Mucosa of rectum (tissue), 2 donors: ENCODE measurements at regions not wholly inside any gene's neighbourhood (a gene's known extent, or its start where the extent isn't known, plus 50 kb on each side); places are given as distances from the start of the nearest gene placed in this dataset.

Experiments
- H3K27ac ChIP-seq, 2 donors: one replicate each; pipeline ENCODE4 v1.7.0; 2013; ENCODE audit warnings: inconsistent platforms in 2 of 2, low read depth in 2 of 2, low read length in 2 of 2
- H3K27me3 ChIP-seq, 2 donors: one replicate each; pipeline ENCODE4 v1.7.0; 2013; ENCODE audit warnings: low read length in 2 of 2; ENCODE audit not compliant: control insufficient read depth in 2 of 2, insufficient read depth in 2 of 2
- H3K36me3 ChIP-seq, 2 donors: one replicate each; pipeline ENCODE4 v1.7.0; 2013; ENCODE audit warnings: low read length in 2 of 2; ENCODE audit not compliant: control insufficient read depth in 2 of 2, insufficient read depth in 2 of 2
- H3K4me1 ChIP-seq, 2 donors: one replicate each; pipeline ENCODE4 v1.7.0; 2013; ENCODE audit warnings: low read length in 2 of 2, mild to moderate bottlenecking in 1 of 2; ENCODE audit not compliant: control insufficient read depth in 2 of 2, insufficient read depth in 2 of 2
- H3K4me3 ChIP-seq, 2 donors: one replicate each; pipeline ENCODE4 v1.7.0; 2013; ENCODE audit warnings: low read length in 2 of 2
- H3K9ac ChIP-seq, 2 donors: one replicate each; pipeline ENCODE4 v1.7.0; 2013; ENCODE audit warnings: low read length in 2 of 2, low read depth in 1 of 2, mild to moderate bottlenecking in 1 of 2
- H3K9me3 ChIP-seq, 2 donors: one replicate each; pipeline ENCODE4 v1.7.0; 2013; ENCODE audit warnings: low read length in 2 of 2; ENCODE audit not compliant: control insufficient read depth in 2 of 2
- donor health status: healthy.
- donor health status: Normal muscosa, but diverticular disease.

DNA sequence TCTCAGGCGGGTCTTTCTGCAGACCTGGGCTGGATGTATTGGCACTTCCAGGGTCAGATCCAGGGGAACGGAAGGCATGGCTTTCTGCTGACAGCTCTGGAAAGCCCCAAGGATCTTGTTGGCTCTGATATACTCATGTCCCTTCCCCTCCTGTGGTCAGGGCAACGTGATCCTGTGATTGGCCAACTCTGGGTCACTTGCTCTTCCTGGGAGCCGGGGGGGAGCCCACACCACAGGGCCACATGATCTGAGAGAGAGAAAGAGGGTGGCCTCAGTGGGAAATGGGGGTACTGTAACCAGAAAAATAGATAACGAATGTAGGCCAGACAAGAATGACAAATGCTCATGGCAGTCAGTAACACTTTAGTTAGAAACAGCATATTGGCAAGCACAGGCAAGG lies 223.0 kb downstream of the NFATC2 start:
- H3K9me3 ChIP-seq, result no peaks in the 10 kb centered on the region
- H3K4me1 ChIP-seq, result no peaks in the 10 kb centered on the region
- H3K27me3 ChIP-seq, result no peaks in the 10 kb centered on the region
- no peaks in the 10 kb centered on the region for H3K36me3 ChIP-seq
- no peak overlapping the region for H3K27ac ChIP-seq
- no peak overlapping the region for H3K9ac ChIP-seq
- no peak overlapping the region for H3K4me3 ChIP-seq

DNA sequence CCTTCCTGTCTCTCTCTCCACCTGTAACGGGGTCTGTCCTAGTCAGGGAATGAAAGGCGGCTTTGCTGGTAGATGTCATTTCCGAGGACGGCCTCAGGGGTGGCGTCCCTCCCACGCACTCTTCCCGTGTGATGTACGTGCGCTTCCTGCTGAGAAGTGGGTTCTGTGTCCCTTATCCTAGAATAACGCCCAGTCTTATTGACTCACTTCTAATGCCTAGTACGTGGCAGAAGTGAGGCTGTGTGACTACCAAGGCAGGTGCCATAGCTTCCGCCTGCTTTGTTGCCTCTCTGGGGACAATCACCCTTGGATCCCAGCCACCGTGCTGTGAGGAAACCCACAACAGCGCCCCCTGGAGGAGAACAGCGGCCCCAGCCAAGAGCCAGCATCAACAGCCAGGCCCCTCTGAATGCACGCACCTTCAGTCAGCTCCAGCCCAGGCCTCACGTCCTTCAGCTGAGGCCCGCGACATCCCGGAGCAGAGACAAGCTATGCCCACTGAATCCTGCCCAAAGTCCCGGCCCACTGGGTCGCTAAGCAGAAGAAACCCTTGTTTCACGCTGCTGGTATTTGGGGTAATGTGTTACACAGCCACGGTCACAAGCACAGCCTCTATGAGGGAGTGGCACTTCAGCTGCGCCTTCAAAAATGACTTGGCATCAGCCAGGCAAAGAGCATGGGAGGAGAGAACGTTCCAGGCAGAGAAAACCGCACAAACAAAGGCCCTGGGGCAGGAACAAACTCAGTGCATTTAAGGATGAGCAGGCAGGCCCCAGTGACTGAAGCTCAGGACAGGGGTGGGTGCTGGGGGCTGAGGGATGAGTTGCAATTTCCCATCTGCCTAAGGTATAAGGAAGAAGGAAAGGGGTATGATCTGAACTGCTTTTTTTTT lies 224.2 kb downstream of the NFATC2 start:
- H3K27me3 ChIP-seq, result no peaks in the 10 kb centered on the region
- peak overlapping the region in 1 of 2 donors; percentile 34 for H3K27ac ChIP-seq
- H3K4me1 ChIP-seq, result no peaks in the 10 kb centered on the region
- no peak overlapping the region for H3K9ac ChIP-seq
- H3K4me3 ChIP-seq, result no peak overlapping the region
- no peaks in the 10 kb centered on the region for H3K9me3 ChIP-seq
- H3K36me3 ChIP-seq, result no peaks in the 10 kb centered on the region

DNA sequence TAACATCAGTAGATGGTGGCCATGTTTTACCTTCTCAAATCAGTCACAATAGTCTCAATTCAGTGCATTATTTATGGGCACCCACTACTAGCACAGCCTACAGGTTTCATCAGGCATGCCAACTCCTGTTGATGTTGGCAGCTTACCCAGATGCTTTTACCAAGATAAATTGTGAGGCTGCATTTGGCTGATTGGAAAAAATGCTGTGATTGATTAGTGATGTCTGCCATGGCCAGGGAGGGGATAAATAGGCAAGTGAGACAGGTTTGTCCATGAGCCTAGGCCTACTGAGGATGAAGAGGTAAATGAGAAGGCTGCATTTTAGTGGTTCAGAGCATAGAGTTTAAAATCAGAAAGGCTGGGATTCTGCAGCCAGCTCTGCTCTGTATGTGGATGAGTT lies 227.1 kb downstream of the NFATC2 start:
- no peaks in the 10 kb centered on the region for H3K36me3 ChIP-seq
- H3K4me3 ChIP-seq, result no peak overlapping the region
- H3K4me1 ChIP-seq, result no peaks in the 10 kb centered on the region
- H3K27ac ChIP-seq, result no peak overlapping the region
- H3K9ac ChIP-seq, result no peak overlapping the region
- H3K27me3 ChIP-seq, result no peaks in the 10 kb centered on the region
- no peaks in the 10 kb centered on the region for H3K9me3 ChIP-seq

DNA sequence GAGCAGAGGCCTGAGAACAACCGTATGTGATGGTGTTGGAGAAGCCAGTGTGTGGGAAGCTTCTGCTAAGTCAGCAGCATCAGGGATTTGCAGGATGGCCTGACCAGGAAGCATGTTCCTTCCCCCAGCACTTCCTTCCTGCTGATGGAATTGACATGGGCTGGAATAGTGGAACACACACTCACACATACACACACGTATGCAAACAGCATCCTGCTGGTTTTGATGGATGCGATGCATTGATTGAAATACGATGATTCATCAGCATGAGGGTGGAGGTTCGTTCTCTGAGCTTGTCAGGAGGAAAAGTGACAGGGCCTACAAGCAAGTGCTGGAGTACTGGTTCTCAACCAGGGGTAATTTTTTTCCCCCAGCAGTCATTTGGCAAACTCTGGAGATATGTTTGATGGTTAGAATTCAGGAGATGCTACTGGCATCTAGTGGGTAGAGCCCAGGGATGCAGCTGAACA lies 229.1 kb downstream of the NFATC2 start:
- no peaks in the 10 kb centered on the region for H3K27me3 ChIP-seq
- H3K4me3 ChIP-seq, result no peak overlapping the region
- no peak overlapping the region for H3K27ac ChIP-seq
- no peaks in the 10 kb centered on the region for H3K9me3 ChIP-seq
- H3K9ac ChIP-seq, result no peak overlapping the region
- no peaks in the 10 kb centered on the region for H3K4me1 ChIP-seq
- H3K36me3 ChIP-seq, result no peaks in the 10 kb centered on the region

DNA sequence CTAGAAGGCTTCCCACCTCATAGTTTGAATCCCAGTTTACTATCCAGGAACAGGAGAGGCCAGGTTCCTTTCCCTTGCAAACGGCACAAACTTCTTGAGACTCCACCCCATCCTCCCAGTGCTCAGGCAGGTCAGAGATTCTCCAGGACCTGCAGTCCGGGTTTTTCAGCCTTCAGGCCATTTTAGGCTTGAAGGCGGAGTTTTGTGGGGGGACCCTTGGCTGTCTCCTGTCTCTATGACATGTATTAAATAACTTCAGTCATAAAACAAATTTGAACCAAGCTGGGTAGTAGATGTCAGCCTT lies 230.1 kb downstream of the NFATC2 start:
- Histone ChIP-seq H3K4me1 (no peaks in the 10 kb centered on the region), H3K27ac (no peak overlapping the region), H3K27me3 (no peaks in the 10 kb centered on the region), H3K9ac (no peak overlapping the region), H3K4me3 (no peak overlapping the region), H3K9me3 (no peaks in the 10 kb centered on the region), H3K36me3 (no peaks in the 10 kb centered on the region)

DNA sequence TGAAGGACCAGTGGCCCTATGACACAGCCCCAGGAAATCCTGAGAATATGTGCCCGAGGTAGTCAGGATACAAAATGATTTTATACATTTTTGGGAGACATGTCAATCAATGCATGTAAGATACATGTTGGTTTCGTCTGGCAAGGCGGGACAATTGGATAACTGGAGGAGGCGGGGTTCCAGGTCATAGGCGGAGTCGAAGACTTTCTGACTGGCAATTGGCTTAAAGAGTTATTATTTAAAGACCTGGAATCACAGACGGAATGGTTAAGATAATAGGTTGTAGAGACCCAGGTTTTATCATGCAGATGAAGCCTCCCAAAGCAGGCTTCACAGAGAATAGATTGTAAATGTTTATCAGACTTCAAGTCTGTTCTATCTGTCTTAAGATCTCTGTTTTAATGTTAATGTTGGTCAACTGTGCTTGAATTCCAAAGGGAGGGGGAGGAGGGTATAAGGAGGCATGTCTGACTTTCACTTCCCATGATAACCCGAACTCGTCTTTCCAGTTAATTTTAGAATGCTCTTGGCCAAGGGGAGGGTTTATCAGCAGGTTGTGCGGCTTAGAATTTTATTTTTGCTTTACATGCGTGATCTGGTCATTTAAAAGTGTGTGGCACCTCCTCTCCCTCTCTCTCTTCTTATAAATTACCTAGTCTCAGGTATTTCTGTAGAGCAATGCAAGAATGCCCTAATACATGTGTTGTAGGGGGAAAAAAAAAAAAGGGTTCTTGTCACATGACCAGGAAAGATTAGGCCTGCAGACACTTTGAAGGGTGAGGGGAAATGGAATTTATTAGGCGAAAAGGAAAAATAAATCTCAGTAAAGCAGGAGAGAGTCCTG lies 230.7 kb downstream of the NFATC2 start:
- Histone ChIP-seq H3K27ac (no peak overlapping the region), H3K9ac (no peak overlapping the region), H3K27me3 (no peaks in the 10 kb centered on the region), H3K4me3 (no peak overlapping the region), H3K36me3 (no peaks in the 10 kb centered on the region), H3K9me3 (no peaks in the 10 kb centered on the region), H3K4me1 (no peaks in the 10 kb centered on the region)

DNA sequence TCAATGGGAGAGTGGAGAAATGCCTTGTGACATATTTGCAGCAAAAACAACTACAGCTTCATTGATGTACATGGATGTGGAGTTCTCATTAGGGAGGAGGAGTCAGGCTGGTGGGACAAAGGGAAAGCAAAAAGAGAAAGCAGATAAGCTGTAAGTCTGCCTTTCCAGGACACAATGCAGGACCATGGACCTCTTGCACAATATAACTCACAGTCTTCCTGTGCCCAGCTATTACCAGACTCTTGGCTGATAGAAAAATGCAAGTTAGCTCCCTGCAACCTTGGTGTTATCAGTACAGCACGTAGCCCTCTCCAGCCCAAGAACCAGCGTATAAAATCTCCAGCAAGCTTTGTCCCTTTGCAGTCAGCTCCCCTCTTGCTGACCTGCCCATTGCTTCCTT lies 232.3 kb downstream of the NFATC2 start:
- peaks cover 0 to 3% of the 10 kb centered on the region in 2 donors for H3K4me1 ChIP-seq
- no peaks in the 10 kb centered on the region for H3K36me3 ChIP-seq
- H3K4me3 ChIP-seq, result no peak overlapping the region
- H3K27me3 ChIP-seq, result no peaks in the 10 kb centered on the region
- no peak overlapping the region for H3K27ac ChIP-seq
- H3K9me3 ChIP-seq, result no peaks in the 10 kb centered on the region
- no peak overlapping the region for H3K9ac ChIP-seq

DNA sequence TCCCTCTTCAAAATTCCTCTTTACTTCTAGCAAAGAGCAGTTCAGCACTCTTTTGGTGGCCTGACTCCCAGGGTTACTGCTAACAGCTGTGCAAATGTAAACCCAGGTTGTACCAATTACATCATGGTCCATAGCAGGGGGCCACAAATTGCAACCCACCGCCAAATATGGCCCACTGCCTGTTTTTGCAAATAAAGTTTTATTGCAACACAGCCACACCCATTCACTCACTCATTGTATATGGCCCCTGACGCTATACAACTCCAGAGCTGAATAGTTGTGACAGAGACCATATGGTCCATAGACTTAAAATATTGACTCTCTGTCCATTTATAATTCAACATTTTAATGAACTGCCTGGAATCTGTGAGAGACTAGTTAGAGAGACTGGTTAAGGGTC lies 233.4 kb downstream of the NFATC2 start:
- H3K36me3 ChIP-seq, result no peaks in the 10 kb centered on the region
- H3K9ac ChIP-seq, result no peak overlapping the region
- no peak overlapping the region for H3K4me3 ChIP-seq
- no peak overlapping the region for H3K27ac ChIP-seq
- peaks cover 0 to 3% of the 10 kb centered on the region in 2 donors for H3K4me1 ChIP-seq
- no peaks in the 10 kb centered on the region for H3K9me3 ChIP-seq
- H3K27me3 ChIP-seq, result no peaks in the 10 kb centered on the region

DNA sequence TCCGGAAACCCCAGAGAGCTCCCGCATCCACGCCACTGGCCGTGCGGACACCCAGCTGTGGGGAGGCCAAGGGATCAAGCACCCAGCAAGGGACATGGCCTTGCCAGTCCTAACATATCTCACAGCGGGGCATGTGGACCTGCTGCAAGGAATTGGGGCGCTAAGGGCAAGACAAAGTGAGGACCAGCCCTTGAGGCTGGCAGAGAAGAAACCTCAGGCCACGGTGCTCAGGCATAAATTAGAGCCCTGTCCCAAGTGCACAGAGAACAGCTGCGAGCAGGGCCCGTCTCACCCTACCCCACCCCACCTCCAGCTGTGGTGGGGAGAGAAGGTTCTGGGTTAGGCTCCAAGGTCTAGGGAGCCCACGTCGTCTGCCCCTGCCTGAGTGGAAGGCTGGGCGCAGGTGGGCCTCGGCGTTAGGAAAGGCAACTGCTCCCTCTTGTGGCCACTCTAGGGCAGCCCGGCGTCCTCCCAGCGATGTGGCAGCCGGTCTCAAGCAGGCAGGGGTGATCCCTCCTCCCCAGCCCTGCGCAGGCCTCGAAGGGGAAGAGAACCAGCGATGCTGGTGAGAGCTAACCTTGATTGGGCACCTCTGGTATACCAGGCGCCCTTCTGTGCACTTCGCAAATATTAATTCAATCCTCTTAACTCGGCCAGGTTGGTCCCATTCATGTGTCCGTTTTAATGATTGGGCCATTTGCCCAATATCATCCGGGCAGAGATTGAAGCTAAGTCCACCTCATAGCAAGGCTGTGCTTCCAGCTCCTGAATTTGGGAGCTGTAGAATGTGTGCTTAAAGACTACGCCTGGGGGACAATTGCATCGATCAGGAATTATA lies 235.8 kb downstream of the NFATC2 start:
- Histone ChIP-seq H3K4me1 (peaks cover 0 to 3% of the 10 kb centered on the region in 2 donors), H3K9ac (no peak overlapping the region), H3K27me3 (no peaks in the 10 kb centered on the region), H3K4me3 (no peak overlapping the region), H3K36me3 (no peaks in the 10 kb centered on the region), H3K9me3 (no peaks in the 10 kb centered on the region), H3K27ac (no peak overlapping the region)
